SJSA1 (cell line): ENCODE measurements at regions not wholly inside any gene's neighbourhood (a gene's known extent, or its start where the extent isn't known, plus 50 kb on each side); places are given as distances from the start of the nearest gene placed in this dataset.

Experiments
- DNase-seq, 2 experiments: peaks; one replicate each; pipeline ENCODE4 v3.0.0-alpha.2; 2015 to 2020; ENCODE audit warnings: low spot score in 2 of 2, low read depth in 1 of 2
- H3K27ac ChIP-seq: fragments of 250-450 bp; sonication (Bioruptor Pico); 2 replicates; pipeline ENCODE4 v1.5.1; 2020; ENCODE audit warnings: mild to moderate bottlenecking, moderate library complexity
- H3K27me3 ChIP-seq: fragments of 250-450 bp; sonication (Bioruptor Pico); replicated peaks from 2 replicates; pipeline ENCODE4 v1.5.1; 2020; ENCODE audit warnings: mild to moderate bottlenecking, moderate library complexity
- H3K36me3 ChIP-seq: fragments of 250-450 bp; sonication (Bioruptor Pico); 2 replicates; pipeline ENCODE4 v1.5.1; 2020; ENCODE audit warnings: mild to moderate bottlenecking
- H3K4me1 ChIP-seq: fragments of 250-450 bp; sonication (Bioruptor Pico); replicated peaks from 2 replicates; pipeline ENCODE4 v1.6.1; 2021; ENCODE audit warnings: mild to moderate bottlenecking
- H3K4me3 ChIP-seq: fragments of 250-450 bp; sonication (Bioruptor Pico); 2 replicates; pipeline ENCODE4 v1.5.1; 2020; ENCODE audit warnings: mild to moderate bottlenecking
- H3K9me3 ChIP-seq: fragments of 250-450 bp; sonication (Bioruptor Pico); replicated peaks from 2 replicates; pipeline ENCODE4 v1.5.1; 2020; ENCODE audit warnings: mild to moderate bottlenecking

GRCh38 chr10:128211064-128211504 is 84.9 kb upstream of the MKI67 start:
- DNase-seq = no peak
- Histone ChIP-seq H3K4me1 (peaks cover 3% of the 10 kb centered on the region; the same call in 1 of the 2 replicates), H3K27ac (no peak overlapping the region), H3K9me3 (no peaks in the 10 kb centered on the region), H3K4me3 (no peak overlapping the region; the same call in 1 of the 2 replicates), H3K27me3 (no peaks in the 10 kb centered on the region), H3K36me3 (no peaks in the 10 kb centered on the region)

- DNase-seq = peak; percentile 43 to 65
- Histone ChIP-seq H3K27ac (no peak overlapping the region), H3K9me3 (no peaks in the 10 kb centered on the region), H3K4me3 (no peak overlapping the region), H3K36me3 (no peaks in the 10 kb centered on the region), H3K4me1 (peaks cover 3% of the 10 kb centered on the region; the same call in 1 of the 2 replicates), H3K27me3 (no peaks in the 10 kb centered on the region)
These were observed 85.9 kb upstream of the MKI67 start for GRCh38 chr10:128211953-128212727.

GRCh38 chr10:128213156-128213555 is 86.9 kb upstream of the MKI67 start:
- no peaks in the 10 kb centered on the region for H3K27me3 ChIP-seq
- H3K4me1 ChIP-seq = peaks cover 3% of the 10 kb centered on the region; the same call in 1 of the 2 replicates
- H3K36me3 ChIP-seq = no peaks in the 10 kb centered on the region
- no peaks in the 10 kb centered on the region for H3K9me3 ChIP-seq
- no peak overlapping the region for H3K27ac ChIP-seq
- H3K4me3 ChIP-seq = no peak overlapping the region
- no peak for DNase-seq

GRCh38 chr10:128215733-128216132 is 89.5 kb upstream of the MKI67 start:
- Histone ChIP-seq H3K4me3 (no peak overlapping the region), H3K4me1 (no peaks in the 10 kb centered on the region; the same call in 1 of the 2 replicates), H3K36me3 (no peaks in the 10 kb centered on the region), H3K9me3 (no peaks in the 10 kb centered on the region), H3K27ac (no peak overlapping the region), H3K27me3 (no peaks in the 10 kb centered on the region)
- no peak for DNase-seq

GRCh38 chr10:128217136-128217535 is 90.9 kb upstream of the MKI67 start:
- Histone ChIP-seq H3K4me3 (no peak overlapping the region), H3K27ac (no peak overlapping the region), H3K36me3 (no peaks in the 10 kb centered on the region), H3K27me3 (no peaks in the 10 kb centered on the region), H3K9me3 (no peaks in the 10 kb centered on the region), H3K4me1 (no peaks in the 10 kb centered on the region; the same call in 1 of the 2 replicates)
- no peak for DNase-seq

GRCh38 chr10:128218161-128218560 is 91.9 kb upstream of the MKI67 start:
- H3K4me3 ChIP-seq = no peak overlapping the region
- no peak overlapping the region for H3K27ac ChIP-seq
- DNase-seq = no peak
- no peaks in the 10 kb centered on the region for H3K27me3 ChIP-seq
- H3K4me1 ChIP-seq = no peaks in the 10 kb centered on the region
- H3K9me3 ChIP-seq = no peaks in the 10 kb centered on the region
- H3K36me3 ChIP-seq = no peaks in the 10 kb centered on the region

- H3K4me1 ChIP-seq = no peaks in the 10 kb centered on the region
- no peaks in the 10 kb centered on the region for H3K9me3 ChIP-seq
- no peak overlapping the region for H3K4me3 ChIP-seq
- H3K27ac ChIP-seq = no peak overlapping the region
- no peaks in the 10 kb centered on the region for H3K36me3 ChIP-seq
- no peak for DNase-seq
- H3K27me3 ChIP-seq = no peaks in the 10 kb centered on the region
These were observed 93.1 kb upstream of the MKI67 start for GRCh38 chr10:128219295-128219694.

GRCh38 chr10:128220021-128220420 is 93.8 kb upstream of the MKI67 start:
- Histone ChIP-seq H3K9me3 (no peaks in the 10 kb centered on the region), H3K27ac (no peak overlapping the region), H3K4me3 (no peak overlapping the region), H3K36me3 (no peaks in the 10 kb centered on the region), H3K4me1 (no peaks in the 10 kb centered on the region), H3K27me3 (no peaks in the 10 kb centered on the region)
- DNase-seq = no peak

- DNase-seq = no peak
- Histone ChIP-seq H3K36me3 (no peaks in the 10 kb centered on the region), H3K27ac (no peak overlapping the region), H3K4me3 (no peak overlapping the region), H3K4me1 (no peaks in the 10 kb centered on the region), H3K27me3 (no peaks in the 10 kb centered on the region), H3K9me3 (no peaks in the 10 kb centered on the region)
These were observed 94.9 kb upstream of the MKI67 start for GRCh38 chr10:128221117-128221516.

- Histone ChIP-seq H3K4me3 (no peak overlapping the region), H3K27ac (no peak overlapping the region), H3K9me3 (no peaks in the 10 kb centered on the region), H3K36me3 (no peaks in the 10 kb centered on the region), H3K27me3 (no peaks in the 10 kb centered on the region), H3K4me1 (no peaks in the 10 kb centered on the region)
- DNase-seq = no peak
These were observed 95.6 kb upstream of the MKI67 start for GRCh38 chr10:128221807-128222206.

GRCh38 chr10:128222332-128222849 is 96.2 kb upstream of the MKI67 start:
- Histone ChIP-seq H3K36me3 (no peaks in the 10 kb centered on the region), H3K4me3 (no peak overlapping the region), H3K27ac (no peak overlapping the region), H3K27me3 (no peaks in the 10 kb centered on the region), H3K9me3 (no peaks in the 10 kb centered on the region), H3K4me1 (no peaks in the 10 kb centered on the region)
- no peak for DNase-seq

- H3K4me1 ChIP-seq = no peaks in the 10 kb centered on the region
- H3K27me3 ChIP-seq = no peaks in the 10 kb centered on the region
- DNase-seq = no peak
- no peak overlapping the region for H3K4me3 ChIP-seq
- no peaks in the 10 kb centered on the region for H3K36me3 ChIP-seq
- H3K27ac ChIP-seq = no peak overlapping the region
- H3K9me3 ChIP-seq = no peaks in the 10 kb centered on the region
These were observed 104.2 kb upstream of the MKI67 start for GRCh38 chr10:128230401-128230800.

- Histone ChIP-seq H3K27me3 (no peaks in the 10 kb centered on the region), H3K4me3 (no peak overlapping the region), H3K4me1 (no peaks in the 10 kb centered on the region), H3K9me3 (no peaks in the 10 kb centered on the region), H3K36me3 (no peaks in the 10 kb centered on the region), H3K27ac (no peak overlapping the region)
- DNase-seq = no peak
These were observed 107.2 kb upstream of the MKI67 start for GRCh38 chr10:128233422-128233821.

- no peak for DNase-seq
These were observed 111.5 kb upstream of the MKI67 start for GRCh38 chr10:128237710-128238109.

More at GRCh38 chr10:128237710-128238109, 111.5 kb upstream of the MKI67 start:
- Histone ChIP-seq H3K9me3 (no peaks in the 10 kb centered on the region), H3K27me3 (no peaks in the 10 kb centered on the region), H3K27ac (no peak overlapping the region), H3K4me1 (no peaks in the 10 kb centered on the region), H3K4me3 (no peak overlapping the region), H3K36me3 (no peaks in the 10 kb centered on the region)
